Breast epithelium (tissue), 3 donors: ENCODE measurements at regions not wholly inside any gene's neighbourhood (a gene's known extent, or its start where the extent isn't known, plus 50 kb on each side); places are given as distances from the start of the nearest gene placed in this dataset.

Experiments
- CTCF ChIP-seq, 3 donors: fragments of 450-650 bp; IDR thresholded peaks; one replicate each; pipeline ENCODE4 v1.5.1; 2016 to 2017; ENCODE audit warnings: antibody characterized with exemption in 3 of 3, mild to moderate bottlenecking in 3 of 3, moderate library complexity in 3 of 3
- POLR2AphosphoS5 ChIP-seq, 3 donors: sonication (generic); formaldehyde crosslinking; IDR thresholded peaks; one replicate each; pipeline ENCODE4 v1.6.1; 2017; ENCODE audit warnings: antibody characterized with exemption in 3 of 3

- TF ChIP-seq POLR2AphosphoS5 (IDR thresholded peaks at IDR 0.05) (no peak), CTCF (IDR thresholded peaks at IDR 0.05) (no peak)
These were observed 190.7 kb downstream of the DUSP6 start for GRCh38 chr12:89161557-89161956.
